ENCODE measurements at regions not wholly inside any gene's neighbourhood (a gene's known extent, or its start where the extent isn't known, plus 50 kb on each side); places are given as distances from the start of the nearest gene placed in this dataset.

DNA sequence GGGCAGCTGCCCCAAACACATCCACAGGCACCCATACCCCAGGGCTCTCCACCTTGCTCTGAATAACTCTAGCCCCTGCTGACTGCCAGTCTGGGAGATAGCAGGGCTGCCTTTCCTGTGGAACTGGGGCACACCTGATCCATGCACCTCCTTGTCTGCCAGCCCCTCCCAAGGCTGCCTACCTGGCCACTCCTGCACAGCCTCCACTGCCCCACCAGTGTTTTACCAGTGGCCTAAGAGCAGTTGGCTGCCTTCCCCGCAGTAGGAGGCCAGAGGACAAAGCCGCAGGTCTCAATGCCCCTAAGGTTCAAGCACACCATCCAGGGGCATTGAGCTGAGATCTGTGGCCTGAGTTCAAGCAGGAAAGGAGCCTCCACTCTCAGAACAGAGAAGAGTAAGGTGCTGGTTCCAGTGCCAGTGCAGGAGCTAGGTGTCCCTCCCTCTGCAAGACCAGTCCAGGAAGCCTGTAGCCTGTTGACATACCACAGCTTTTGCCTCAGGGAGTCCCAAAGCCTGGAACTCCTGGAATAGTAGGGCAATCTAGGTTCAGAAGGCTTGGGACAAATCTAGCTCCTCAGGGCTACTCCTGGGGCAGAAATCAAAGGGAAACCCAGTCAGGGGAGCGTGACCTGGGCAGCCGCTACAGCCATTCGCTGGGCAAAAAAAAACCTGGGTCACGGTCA is 514.5 kb upstream of the PTGER4 start:
- H3K4me3 Mint-ChIP-seq (ENCODE audit: unreplicated experiment): no peak overlapping the region
- no peaks in the 10 kb centered on the region for H3K36me3 Mint-ChIP-seq (ENCODE audit: low read depth)
- no peak overlapping the region for H3K27ac Mint-ChIP-seq (ENCODE audit: unreplicated experiment)
- H3K4me1 Mint-ChIP-seq (ENCODE audit: low read depth): no peaks in the 10 kb centered on the region
- TF ChIP-seq CTCF (IDR thresholded peaks at IDR 0.05): no peak
- peak; percentile 54 for DNase-seq (ENCODE audit: low spot score)
- peaks cover 11% of the 10 kb centered on the region for H3K9me3 Mint-ChIP-seq (ENCODE audit: low read depth)
- peaks cover 15% of the 10 kb centered on the region for H3K27me3 Mint-ChIP-seq (ENCODE audit: low read depth)

GRCh38 chr5:40160435-40160834 is 519.3 kb upstream of the PTGER4 start:
- Mint-ChIP-seq H3K4me3 (ENCODE audit: unreplicated experiment) (no peak overlapping the region), H3K27me3 (ENCODE audit: low read depth) (peaks cover 7% of the 10 kb centered on the region), H3K27ac (ENCODE audit: unreplicated experiment) (no peak overlapping the region), H3K4me1 (ENCODE audit: low read depth) (no peaks in the 10 kb centered on the region), H3K9me3 (ENCODE audit: low read depth) (peaks cover 4% of the 10 kb centered on the region), H3K36me3 (ENCODE audit: low read depth) (no peaks in the 10 kb centered on the region)
- TF ChIP-seq CTCF (IDR thresholded peaks at IDR 0.05): no peak
- DNase-seq (ENCODE audit: low spot score): no peak

GRCh38 chr5:40154194-40154593 is 525.5 kb upstream of the PTGER4 start:
- peaks cover 21% of the 10 kb centered on the region for H3K27me3 Mint-ChIP-seq (ENCODE audit: low read depth)
- no peak for TF ChIP-seq CTCF (IDR thresholded peaks at IDR 0.05)
- H3K36me3 Mint-ChIP-seq (ENCODE audit: low read depth): no peaks in the 10 kb centered on the region
- H3K4me1 Mint-ChIP-seq (ENCODE audit: low read depth): peaks cover 2% of the 10 kb centered on the region
- DNase-seq (ENCODE audit: low spot score): no peak
- no peak overlapping the region for H3K27ac Mint-ChIP-seq (ENCODE audit: unreplicated experiment)
- no peak overlapping the region for H3K4me3 Mint-ChIP-seq (ENCODE audit: unreplicated experiment)
- H3K9me3 Mint-ChIP-seq (ENCODE audit: low read depth): peaks cover 7% of the 10 kb centered on the region

- no peak overlapping the region for H3K4me3 Mint-ChIP-seq (ENCODE audit: unreplicated experiment)
- H3K27me3 Mint-ChIP-seq (ENCODE audit: low read depth): peaks cover 30% of the 10 kb centered on the region
- H3K4me1 Mint-ChIP-seq (ENCODE audit: low read depth): peaks cover 2% of the 10 kb centered on the region
- no peak for DNase-seq (ENCODE audit: low spot score)
- no peak for TF ChIP-seq CTCF (IDR thresholded peaks at IDR 0.05)
- peaks cover 7% of the 10 kb centered on the region for H3K9me3 Mint-ChIP-seq (ENCODE audit: low read depth)
- no peaks in the 10 kb centered on the region for H3K36me3 Mint-ChIP-seq (ENCODE audit: low read depth)
- H3K27ac Mint-ChIP-seq (ENCODE audit: unreplicated experiment): no peak overlapping the region
These were observed 528.8 kb upstream of the PTGER4 start for GRCh38 chr5:40150896-40151295.

- Mint-ChIP-seq H3K36me3 (ENCODE audit: low read depth) (no peaks in the 10 kb centered on the region), H3K27ac (ENCODE audit: unreplicated experiment) (no peak overlapping the region), H3K4me3 (ENCODE audit: unreplicated experiment) (no peak overlapping the region), H3K27me3 (ENCODE audit: low read depth) (peaks cover 30% of the 10 kb centered on the region), H3K4me1 (ENCODE audit: low read depth) (no peaks in the 10 kb centered on the region), H3K9me3 (ENCODE audit: low read depth) (peaks cover 4% of the 10 kb centered on the region)
- DNase-seq (ENCODE audit: low spot score): no peak
- TF ChIP-seq CTCF (IDR thresholded peaks at IDR 0.05): no peak
These were observed 537.8 kb upstream of the PTGER4 start for GRCh38 chr5:40141896-40142295.
